ENCODE measurements at regions not wholly inside any gene's neighbourhood (a gene's known extent, or its start where the extent isn't known, plus 50 kb on each side); places are given as distances from the start of the nearest gene placed in this dataset.

- Histone ChIP-seq H3K27me3 (no peaks in the 10 kb centered on the region), H3F3A (ENCODE audit: low read depth) (no peaks in the 10 kb centered on the region), H3K27ac (no peak overlapping the region), H3K36me3 (no peaks in the 10 kb centered on the region), H3K4me1 (no peaks in the 10 kb centered on the region), H3K79me2 (ENCODE audit: low read depth) (no peaks in the 10 kb centered on the region), H2AFZ (replicated peaks) (no peak overlapping the region), H3K4me3 (no peak overlapping the region), H4K20me1 (ENCODE audit: low read depth) (no peaks in the 10 kb centered on the region), H3K9ac (no peak overlapping the region), H3K9me3 (ENCODE audit: low read depth) (no peaks in the 10 kb centered on the region), H3K4me2 (no peak overlapping the region)
- Mint-ChIP-seq H3K27me3 (ENCODE audit: insufficient read depth, low read depth) (no peaks in the 10 kb centered on the region), H3K4me1 (no peaks in the 10 kb centered on the region), H3K27ac (no peak overlapping the region), H3K4me3 (no peak overlapping the region), H3K36me3 (no peaks in the 10 kb centered on the region), H3K9me3 (no peaks in the 10 kb centered on the region)
- TF ChIP-seq EZH2 (IDR thresholded peaks at IDR 0.05), result no peak
- no peak for TF ChIP-seq CTCF (IDR thresholded peaks at IDR 0.05)
- no peak for TF ChIP-seq EZH2phosphoT487 (IDR thresholded peaks at IDR 0.05)
- no peak for DNase-seq (ENCODE audit: low spot score)
These were observed 483.4 kb upstream of the PCDH9 start for GRCh38 chr13:67713571-67713970.

GRCh38 chr13:67696775-67697174, 466.6 kb upstream of the PCDH9 start:
- Histone ChIP-seq H3K27ac (no peak overlapping the region), H4K20me1 (ENCODE audit: low read depth) (no peaks in the 10 kb centered on the region), H3K9me3 (ENCODE audit: low read depth) (no peaks in the 10 kb centered on the region), H3K4me3 (no peak overlapping the region), H3F3A (ENCODE audit: low read depth) (no peaks in the 10 kb centered on the region), H3K4me2 (no peak overlapping the region), H2AFZ (replicated peaks) (no peak overlapping the region), H3K36me3 (no peaks in the 10 kb centered on the region), H3K4me1 (no peaks in the 10 kb centered on the region), H3K9ac (no peak overlapping the region), H3K27me3 (no peaks in the 10 kb centered on the region), H3K79me2 (ENCODE audit: low read depth) (no peaks in the 10 kb centered on the region)
- Mint-ChIP-seq H3K36me3 (no peaks in the 10 kb centered on the region), H3K27ac (no peak overlapping the region), H3K9me3 (peaks cover 4% of the 10 kb centered on the region), H3K4me3 (no peak overlapping the region), H3K27me3 (ENCODE audit: insufficient read depth, low read depth) (peaks cover 4% of the 10 kb centered on the region), H3K4me1 (peaks cover 6% of the 10 kb centered on the region)
- DNase-seq (ENCODE audit: low spot score), result no peak
- TF ChIP-seq EZH2 (IDR thresholded peaks at IDR 0.05) (no peak), CTCF (IDR thresholded peaks at IDR 0.05) (no peak), EZH2phosphoT487 (IDR thresholded peaks at IDR 0.05) (no peak)

- no peak overlapping the region for H2AFZ ChIP-seq (replicated peaks)
- peaks cover 13% of the 10 kb centered on the region for H3K4me1 Mint-ChIP-seq
These were observed 434.4 kb upstream of the PCDH9 start for GRCh38 chr13:67664502-67664901.

More at GRCh38 chr13:67664502-67664901, 434.4 kb upstream of the PCDH9 start:
- TF ChIP-seq EZH2phosphoT487 (IDR thresholded peaks at IDR 0.05) (no peak), CTCF (IDR thresholded peaks at IDR 0.05) (no peak), EZH2 (IDR thresholded peaks at IDR 0.05) (no peak)
- Histone ChIP-seq H3K4me1 (no peaks in the 10 kb centered on the region), H3K27ac (no peak overlapping the region), H3K9ac (no peak overlapping the region), H3K4me3 (no peak overlapping the region), H3K27me3 (no peaks in the 10 kb centered on the region), H3K79me2 (ENCODE audit: low read depth) (no peaks in the 10 kb centered on the region), H4K20me1 (ENCODE audit: low read depth) (no peaks in the 10 kb centered on the region), H3K36me3 (no peaks in the 10 kb centered on the region), H3F3A (ENCODE audit: low read depth) (no peaks in the 10 kb centered on the region), H3K4me2 (no peak overlapping the region), H3K9me3 (ENCODE audit: low read depth) (no peaks in the 10 kb centered on the region)
- no peaks in the 10 kb centered on the region for H3K36me3 Mint-ChIP-seq
- DNase-seq (ENCODE audit: low spot score), result no peak
- no peak overlapping the region for H3K27ac Mint-ChIP-seq
- no peaks in the 10 kb centered on the region for H3K9me3 Mint-ChIP-seq
- peaks cover 3% of the 10 kb centered on the region for H3K27me3 Mint-ChIP-seq (ENCODE audit: insufficient read depth, low read depth)
- H3K4me3 Mint-ChIP-seq, result no peak overlapping the region

All from neural progenitor cell (in vitro differentiated cells).